GM21619 (cell line): ENCODE measurements at regions not wholly inside any gene's neighbourhood (a gene's known extent, or its start where the extent isn't known, plus 50 kb on each side); places are given as distances from the start of the nearest gene placed in this dataset.

Experiments used
- ATAC-seq: cut with Tn5 transposase; IDR thresholded peaks from one replicate; pipeline ENCODE4 v1.9.1; 2021; ENCODE audit not compliant: unreplicated experiment

DNA sequence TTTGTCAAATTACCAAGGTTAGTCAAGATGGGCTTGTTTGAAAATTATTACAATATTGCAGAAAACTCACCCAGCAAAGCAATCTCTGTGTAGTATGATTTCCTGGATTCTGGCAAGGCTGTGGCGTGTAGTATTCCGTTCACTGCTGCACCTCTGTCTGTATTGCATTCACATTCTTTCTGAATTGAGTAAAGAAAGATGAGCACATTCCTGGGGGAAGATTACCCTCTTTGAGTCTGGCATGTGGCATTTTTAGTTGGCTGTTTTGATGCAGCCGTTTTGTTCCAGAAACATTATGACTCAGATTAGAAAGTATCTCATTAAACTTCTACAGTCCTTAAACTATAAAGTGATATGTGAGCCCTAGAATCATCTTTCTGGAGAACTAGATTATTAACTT lies 197.7 kb downstream of the TENT4A start:
- ATAC-seq, result no peak

DNA sequence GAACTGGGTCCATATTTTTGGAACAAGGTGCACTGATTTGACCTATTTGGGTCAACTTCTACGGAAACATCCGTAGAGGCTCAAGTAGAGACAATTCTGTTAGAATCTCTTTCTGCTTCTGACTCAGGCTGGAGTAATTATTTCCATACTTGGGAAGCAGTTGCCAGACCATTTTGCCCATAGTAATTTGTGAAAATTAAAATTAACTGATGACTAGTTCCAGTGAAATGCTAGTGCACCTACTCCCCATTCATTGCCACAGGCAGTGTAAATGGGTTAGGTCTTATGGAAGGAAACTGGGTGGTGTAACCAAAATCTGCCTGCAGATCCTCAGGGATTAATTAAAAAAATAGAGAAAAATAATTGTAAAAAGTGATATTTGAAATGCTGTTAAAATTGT lies 201.1 kb downstream of the TENT4A start:
- no peak for ATAC-seq

DNA sequence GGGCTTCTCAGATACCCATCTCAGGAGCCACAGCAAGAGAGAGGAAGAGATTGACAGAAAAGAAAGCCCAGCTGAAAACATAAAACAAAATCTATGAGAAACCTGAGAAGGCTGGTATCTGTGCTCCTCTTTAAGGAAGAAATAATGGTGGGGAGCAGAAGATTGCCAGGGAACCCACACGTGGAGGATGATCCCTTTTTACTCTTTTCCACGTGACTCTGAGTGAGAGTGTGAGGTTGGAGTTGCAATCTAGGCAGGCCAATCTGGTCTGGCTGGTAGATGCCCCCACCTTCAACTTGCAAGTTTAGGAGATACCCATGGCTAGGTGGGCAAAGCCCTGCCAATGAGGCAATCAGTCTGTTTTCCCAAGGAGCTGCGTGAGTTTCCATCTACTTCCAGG lies 202.3 kb downstream of the TENT4A start:
- no peak for ATAC-seq

DNA sequence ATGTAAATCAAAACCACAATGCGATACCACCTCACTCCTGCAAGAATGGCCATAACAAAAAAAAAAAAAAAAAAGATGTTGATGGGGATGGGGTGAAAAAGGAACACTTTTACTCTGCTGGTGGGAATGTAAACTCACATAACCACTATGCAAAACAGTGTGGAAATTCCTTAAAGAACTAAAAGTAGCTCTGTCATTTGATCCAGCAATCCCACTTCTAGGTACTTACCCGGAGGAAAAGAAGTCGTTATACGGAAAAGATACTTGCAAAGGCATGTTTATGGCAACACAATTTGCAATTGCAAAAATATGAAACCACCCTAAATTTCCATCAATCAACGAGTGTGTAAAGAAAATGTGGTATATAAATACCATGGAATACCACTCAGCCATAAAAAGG lies 205.0 kb downstream of the TENT4A start:
- ATAC-seq, result no peak

DNA sequence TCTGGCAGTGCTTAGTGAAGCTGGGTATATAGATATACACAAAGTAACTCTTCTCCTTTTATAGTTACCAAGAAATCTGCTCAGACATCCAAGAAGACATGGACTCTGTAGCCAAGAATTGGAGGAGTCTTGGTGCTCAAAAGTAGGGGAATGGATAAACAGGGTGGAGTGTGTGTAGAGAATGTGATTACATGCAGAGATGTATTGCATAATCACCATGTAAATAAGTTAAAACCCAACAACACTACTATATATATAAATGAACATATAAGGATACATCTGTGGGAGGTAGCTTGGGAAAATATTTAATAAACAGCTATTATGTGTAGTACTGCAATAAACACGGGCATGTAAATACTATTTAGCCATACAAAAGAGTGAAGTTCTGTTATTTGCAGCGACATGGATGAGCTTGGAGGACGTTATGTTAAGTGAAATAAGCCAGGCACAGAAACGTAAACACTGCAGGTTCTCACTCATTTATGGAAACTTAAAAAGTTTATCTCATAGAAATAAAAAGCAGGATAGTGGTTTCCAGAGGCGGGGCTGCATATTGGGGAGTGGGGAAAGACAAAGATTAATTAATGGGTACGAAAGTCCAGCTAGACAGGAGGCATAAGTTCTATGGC lies 207.5 kb downstream of the TENT4A start:
- ATAC-seq, result no peak

DNA sequence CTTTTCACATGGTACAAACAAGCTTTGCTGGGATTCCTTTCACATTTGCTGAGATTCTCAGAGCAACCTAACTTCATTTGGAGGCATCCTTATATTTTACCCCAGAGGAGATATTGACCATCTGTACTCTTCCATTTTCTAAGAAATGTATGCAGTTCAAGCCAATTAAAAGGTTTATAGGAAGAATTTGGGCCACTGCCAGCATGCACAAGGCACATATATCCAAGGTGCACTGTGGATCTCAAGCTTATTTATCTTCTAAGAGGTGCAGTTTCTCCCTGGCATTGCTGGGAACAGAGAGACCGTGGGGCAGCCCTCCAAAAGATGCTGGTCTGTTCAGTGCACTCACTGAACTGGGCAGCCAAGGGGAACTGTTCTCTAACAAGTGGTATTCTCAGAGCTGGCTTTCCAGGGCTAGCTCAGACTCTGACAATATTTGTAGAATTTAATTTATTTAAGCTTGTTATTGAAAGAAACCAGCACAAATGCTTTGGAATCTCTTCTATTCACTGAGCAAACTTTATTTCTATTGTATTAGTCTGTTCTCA lies 213.3 kb downstream of the TENT4A start:
- ATAC-seq, result no peak

DNA sequence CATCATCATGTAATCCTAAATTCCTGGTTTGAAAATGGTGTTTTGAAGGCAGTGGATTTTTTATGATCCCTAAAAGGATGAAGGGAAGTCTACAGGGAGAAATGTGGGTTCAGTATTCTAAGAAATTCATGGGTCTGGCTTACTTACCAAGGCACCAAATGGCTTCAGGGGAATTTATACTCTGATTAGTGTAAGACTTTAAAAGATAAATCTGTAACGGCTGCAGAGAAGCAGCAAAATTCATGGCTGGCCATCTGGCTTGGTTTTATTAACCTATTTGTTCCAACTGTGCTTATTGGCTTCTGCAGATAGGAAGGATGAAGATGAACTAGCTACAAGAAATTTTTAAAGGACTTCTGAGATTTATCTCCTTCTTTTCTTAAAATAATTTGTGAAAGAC lies 222.8 kb downstream of the TENT4A start:
- no peak for ATAC-seq

DNA sequence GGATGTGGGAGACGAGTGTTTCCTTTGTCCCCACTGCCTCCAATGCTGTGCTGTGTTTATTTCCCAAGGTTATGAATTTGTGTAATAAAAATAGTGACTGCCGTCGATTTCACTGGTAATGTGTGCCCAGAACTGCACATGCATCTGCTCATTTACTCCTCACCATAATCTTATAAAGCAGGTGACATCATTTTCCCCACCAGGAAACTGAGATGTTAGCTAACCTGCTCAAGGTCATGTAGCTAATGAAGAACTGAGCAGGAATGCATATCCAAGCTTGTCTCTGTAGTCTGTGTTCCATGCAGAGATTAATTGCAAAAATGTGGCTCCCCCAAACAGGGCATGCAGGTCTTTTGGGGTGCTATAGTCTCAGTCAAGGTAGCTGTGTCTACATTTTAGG lies 224.4 kb downstream of the TENT4A start:
- no peak for ATAC-seq

DNA sequence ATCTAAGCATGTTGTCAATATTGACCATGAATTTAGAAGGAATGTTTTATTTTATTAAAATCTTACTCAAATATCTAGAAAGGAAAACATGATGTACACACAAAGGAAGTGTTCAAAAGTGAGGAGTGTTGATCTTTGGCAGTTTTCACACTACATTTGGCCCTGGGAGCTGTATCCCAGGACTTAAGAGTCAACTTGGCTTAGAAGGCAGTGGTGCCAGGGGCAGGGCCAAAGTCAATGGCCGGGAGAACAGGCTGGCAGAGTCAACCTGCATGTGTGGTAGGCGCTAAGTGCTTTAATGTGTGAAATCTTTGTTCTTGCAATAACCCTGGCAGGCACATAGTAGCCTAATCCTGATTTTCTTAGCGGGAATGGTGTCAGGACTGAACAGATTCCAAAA lies 228.4 kb downstream of the TENT4A start:
- ATAC-seq, result no peak

DNA sequence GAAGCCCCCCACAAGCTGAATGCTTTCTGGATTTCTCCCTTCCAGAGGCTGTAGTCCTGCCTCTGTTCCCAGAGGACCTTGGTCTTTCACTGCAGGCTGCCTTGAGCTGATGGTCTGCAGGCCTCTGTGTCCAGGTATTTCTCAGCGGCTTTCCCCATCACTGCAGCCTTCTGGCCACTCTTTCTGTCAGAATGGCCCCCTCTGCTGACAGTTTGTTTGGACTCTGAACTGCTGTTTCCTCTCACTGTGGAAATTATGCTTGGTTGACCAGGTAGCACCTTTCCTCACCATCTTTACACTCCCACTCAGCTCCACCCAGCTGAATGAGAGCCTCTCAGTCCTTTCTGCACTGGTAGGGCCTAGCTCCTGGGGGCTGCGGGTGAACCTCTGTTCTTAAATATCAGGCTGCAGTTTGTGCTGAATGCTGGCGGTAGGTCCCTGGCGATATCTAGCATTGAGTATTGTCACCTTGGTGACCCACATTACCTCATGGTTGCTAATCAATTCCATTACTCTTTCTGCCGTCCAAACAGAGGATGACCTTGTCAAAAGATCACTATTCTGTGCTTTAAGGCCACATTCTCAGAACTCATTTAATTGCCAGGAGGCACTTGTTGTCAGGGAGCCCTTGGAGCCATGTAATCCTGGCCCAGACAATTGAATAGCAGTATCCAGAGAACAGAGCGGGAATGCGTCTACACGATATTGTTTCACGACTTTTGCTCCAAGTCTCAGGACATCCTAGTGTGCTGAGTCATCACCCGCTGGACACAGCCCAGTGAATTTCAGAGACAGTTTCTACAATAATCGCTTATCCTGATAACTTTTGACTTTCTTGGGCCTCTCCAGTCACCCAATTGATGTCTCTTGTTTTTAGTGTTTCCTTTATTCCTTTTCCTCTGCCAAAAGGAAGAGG lies 230.2 kb downstream of the TENT4A start:
- no peak for ATAC-seq

DNA sequence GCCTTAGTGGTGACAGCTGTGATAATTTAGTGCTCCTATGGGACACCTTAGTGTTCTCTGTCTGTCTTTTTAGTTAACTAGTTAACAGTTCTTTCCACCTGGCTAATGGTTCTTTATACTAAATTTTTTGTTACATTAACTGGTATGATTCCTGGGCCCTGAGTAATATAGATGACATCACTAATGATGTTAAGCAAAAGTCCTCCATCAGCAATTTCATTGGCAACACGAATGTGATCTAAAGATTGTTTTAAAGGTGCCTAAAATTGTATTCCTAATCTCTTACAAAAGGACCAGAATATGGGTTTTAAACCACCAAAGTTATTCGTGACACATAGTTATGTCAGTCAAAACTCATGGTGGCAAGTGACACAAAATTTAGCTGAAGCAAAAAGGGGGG lies 235.3 kb downstream of the TENT4A start:
- ATAC-seq, result no peak

DNA sequence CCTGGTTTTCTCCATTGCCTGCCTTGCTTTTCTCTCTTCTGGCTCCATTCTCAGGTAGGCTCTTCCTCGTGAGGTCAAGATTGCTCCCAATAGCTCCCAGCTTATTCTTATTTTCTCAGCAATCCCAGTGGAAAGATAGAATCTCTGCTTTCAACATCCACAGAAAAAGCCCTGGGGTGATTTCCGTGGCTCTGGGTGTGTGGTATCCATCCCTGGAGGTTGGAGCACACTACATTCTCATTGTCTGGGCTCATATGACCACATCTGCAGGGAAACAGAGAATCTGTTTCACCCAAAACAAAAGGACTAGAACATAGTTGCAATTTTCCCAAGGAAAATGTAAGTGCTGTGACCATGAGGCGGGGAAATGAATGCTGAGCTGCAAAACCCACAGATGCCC lies 236.0 kb downstream of the TENT4A start:
- no peak for ATAC-seq

DNA sequence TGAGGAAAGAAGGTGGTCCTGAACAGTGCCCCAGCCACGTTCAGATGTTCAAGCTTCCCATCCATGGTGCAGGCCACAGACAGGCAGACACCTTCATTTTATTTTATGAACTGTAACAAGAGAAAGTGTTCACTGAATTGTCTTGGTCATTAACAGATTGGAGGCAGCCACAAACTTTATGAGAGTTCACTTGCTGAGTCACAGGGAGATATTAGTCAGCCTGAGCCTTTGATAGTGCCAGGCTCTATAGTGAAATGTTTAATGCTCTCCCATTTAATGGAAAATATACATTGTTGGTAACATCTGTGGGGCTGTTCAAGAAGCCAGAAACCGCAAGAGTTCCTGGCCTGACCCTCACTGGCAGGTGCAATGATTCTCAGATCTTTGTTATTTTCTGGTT lies 237.0 kb downstream of the TENT4A start:
- no peak for ATAC-seq

DNA sequence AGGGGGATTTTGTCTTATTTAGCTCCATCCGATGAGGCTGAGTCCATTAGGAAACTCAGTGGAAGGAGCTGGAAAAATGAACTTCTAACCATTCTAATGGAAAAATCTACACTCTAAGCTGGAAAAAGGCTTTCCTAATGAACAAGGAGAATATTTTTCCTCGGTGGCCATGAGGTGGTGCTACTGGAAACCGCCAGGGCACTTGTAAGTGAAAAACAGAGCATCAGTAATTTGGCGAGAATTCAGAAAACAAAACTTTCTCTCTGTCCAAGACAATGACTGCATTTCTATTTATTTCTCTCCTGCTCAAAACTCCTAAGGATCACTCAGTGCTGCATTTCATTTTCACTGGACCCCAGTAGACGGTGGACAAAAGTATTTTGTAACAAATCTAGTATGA lies 237.6 kb downstream of the TENT4A start:
- no peak for ATAC-seq

DNA sequence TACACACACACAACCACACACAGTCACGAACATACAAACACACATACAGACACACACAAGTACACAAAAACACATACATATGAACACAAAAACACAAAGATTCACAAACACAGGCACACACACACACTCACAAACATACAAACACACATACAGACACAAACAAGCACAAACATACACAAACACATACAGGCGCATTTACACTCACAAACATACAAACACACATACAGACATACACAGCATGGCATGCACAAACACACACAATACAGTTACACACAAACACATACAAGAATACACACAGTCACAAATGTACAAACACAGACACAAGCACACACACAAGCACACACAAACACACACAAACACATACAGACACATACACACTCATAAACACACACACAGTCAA lies 247.9 kb downstream of the TENT4A start:
- no peak for ATAC-seq

DNA sequence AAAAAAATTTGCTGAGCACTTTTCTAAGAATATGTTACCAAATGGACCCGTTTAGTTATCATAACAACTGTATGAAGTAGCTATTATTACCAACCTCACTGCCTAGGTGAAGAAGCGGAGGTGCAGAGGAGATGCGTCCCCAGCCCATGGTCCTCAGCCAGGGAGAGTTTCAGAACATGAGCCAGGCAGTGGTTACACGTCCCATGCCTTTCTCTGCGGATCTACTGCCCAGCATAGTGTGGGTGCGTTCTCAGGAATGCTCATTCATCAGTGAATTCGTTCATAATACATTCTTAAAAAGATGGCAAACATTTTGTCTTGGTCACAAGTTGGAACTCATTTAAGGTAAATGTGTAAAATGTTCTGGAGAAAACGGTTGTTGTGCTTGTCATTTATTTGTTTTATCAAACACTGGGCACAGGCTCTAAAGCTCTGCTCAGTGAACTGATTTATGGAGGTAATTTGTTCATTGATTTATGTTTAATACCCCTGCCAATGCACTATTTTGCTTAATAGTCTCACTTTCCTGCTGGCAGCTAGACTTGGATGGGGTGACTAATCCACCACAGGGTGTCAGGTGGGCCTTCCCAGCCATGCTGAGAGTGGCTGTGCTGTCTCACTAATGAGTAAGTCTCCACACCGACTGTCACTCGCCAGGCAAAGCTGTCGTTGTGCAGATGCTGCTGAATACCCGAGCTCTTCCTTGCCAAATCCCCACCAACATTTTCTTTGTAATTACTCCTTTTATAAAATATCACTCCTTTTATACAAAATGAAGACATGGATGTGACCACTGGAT lies 248.8 kb downstream of the TENT4A start:
- ATAC-seq, result no peak

DNA sequence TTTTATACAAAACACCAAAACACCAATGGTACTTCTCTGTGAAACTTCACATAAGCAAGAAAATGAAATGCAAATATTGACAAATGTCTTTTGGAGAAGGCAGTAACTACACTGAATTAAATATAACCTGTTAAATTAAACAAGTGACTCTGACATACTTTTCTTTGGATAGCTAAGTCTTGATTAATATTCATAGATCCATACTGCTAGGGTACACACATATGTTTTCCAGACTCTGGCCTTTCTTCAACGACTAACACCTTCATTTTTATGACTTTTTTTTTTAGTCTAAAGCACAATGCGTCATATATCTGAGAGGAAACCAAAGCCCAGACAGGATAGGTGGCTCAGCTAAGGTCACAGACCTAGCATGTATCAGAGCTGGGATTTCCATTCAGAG lies 263.7 kb downstream of the TENT4A start:
- no peak for ATAC-seq

DNA sequence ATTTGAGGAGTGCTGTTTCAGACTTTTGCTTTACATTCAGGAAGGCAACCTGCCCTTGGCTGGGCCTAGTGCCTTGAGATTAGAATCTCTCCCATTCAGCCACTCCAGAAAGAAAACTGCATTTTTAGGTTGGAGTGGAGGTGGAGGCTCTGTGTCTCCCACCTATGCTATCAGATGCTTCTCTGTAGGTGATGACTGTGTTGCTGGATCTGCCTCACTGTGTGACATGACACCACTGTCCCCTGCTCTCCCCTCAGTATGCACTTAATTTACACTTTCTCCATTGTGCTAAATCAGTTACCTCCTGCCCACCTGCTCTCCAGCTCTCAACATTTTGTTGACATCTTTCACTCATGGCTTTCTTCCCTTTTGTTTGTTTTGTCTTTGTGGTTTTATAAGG lies 265.8 kb downstream of the TENT4A start:
- no peak for ATAC-seq

DNA sequence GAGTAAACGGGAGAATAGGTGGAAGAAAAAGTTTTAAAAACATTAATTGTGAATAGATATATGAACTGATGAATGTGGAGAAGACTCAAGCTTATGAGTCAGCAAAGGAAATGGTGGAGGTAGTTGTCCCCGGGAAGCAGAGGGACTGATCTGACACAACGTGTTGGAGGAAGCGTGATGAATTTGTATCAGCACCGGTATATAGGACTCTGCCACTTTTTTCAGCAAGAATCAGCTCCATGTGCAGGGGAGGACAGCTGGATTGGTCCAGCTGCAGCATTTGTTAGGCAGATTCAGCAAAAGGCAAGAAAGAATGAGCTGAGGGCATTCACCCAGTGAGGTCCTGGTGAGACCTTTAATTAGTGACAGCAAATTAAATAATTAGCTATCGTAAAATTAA lies 276.0 kb downstream of the TENT4A start:
- no peak for ATAC-seq

DNA sequence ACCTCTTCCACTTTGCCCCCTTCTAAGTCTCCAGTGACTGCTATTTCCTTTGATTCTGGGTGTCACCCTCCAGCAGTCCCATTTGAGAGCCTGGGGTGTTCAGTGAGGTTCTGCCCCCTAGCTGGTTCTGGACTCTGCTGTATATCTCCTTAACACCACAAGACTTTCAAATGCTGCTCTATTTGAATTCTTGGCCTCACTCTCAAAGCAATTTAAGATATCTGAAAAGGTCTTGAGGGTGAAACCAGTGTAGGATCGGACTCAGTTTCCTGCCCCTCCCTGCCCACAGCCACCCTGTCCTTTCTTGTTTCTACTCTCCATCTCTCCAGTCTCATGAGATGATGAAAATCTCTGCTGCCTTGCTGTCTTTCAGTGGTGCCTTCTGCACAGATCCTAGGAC lies 280.9 kb downstream of the TENT4A start:
- ATAC-seq, result no peak

DNA sequence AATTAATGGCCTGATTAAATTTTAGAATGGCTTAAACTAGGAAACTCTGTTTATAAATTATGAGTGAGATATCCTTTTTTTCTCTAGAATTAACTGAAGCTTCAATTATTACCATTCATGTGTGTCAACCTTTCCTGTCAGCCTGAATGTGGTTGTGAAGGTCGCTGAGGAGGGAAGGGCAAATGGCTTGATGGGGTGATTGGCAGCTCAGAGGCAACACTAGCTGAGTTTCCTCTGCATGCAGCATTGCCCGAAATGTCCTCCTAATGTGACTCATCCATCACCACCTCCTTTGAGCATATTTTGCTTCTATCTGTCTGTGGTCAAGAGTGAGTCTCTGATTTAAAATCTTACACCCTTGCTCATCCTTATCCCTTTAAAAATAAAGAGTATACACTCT lies 281.9 kb downstream of the TENT4A start:
- ATAC-seq, result no peak

DNA sequence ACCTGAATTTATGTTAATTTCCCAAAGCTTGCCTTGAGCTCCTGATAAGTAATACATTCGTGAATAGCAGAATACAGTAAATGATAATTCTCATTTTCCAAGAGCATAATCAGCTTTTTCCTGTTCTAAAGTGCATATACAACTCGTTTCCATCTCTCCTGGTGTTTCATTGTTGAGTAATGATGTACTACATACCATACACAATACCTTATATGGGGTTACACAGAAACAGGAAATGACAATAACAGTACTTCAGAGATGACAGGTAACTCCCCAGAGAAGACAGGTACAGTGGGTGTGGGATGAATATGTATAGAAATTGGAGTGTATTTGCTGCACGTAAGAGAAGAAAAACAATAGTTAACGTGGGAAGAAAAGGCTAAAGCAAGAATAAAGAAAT lies 287.1 kb downstream of the TENT4A start:
- ATAC-seq, result no peak
